GM18861 (cell line): ENCODE measurements at regions not wholly inside any gene's neighbourhood (a gene's known extent, or its start where the extent isn't known, plus 50 kb on each side); places are given as distances from the start of the nearest gene placed in this dataset.

Experiments
- ATAC-seq: cut with Tn5 transposase; IDR thresholded peaks from one replicate; pipeline ENCODE4 v1.9.1; 2021; ENCODE audit not compliant: unreplicated experiment

DNA sequence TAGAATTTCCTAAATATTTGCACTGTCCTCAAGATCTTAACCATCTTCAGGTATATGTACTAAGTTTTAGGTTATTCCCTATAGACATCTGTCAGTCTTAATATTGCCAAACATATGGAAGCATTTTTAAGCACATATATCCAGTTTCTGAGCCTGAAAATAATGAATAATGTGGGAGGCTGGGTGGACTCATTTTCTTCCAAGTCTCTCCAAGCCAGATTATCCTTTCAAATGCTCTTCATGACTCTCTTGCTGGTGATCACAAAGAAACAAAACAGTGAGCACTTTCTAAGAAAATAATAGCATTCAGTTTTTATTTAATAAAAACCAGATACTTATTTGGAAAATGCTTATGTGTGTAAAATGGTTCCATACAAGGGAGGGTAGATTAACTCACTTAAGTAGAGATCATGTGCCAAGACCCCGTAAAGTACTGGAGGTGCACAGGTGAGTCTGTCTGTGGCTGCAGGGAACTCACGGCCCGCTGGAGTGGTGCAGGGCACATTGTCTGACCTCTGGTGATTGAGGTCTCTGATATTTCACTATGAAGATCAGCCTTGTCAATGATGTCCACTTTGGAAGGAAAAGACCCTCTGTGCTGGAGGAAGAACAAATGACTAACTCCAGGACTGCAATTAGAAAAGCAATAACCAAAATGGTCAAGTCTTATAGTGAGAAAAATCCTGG is 161.6 kb downstream of the TMEM18 start:
- no peak for ATAC-seq

DNA sequence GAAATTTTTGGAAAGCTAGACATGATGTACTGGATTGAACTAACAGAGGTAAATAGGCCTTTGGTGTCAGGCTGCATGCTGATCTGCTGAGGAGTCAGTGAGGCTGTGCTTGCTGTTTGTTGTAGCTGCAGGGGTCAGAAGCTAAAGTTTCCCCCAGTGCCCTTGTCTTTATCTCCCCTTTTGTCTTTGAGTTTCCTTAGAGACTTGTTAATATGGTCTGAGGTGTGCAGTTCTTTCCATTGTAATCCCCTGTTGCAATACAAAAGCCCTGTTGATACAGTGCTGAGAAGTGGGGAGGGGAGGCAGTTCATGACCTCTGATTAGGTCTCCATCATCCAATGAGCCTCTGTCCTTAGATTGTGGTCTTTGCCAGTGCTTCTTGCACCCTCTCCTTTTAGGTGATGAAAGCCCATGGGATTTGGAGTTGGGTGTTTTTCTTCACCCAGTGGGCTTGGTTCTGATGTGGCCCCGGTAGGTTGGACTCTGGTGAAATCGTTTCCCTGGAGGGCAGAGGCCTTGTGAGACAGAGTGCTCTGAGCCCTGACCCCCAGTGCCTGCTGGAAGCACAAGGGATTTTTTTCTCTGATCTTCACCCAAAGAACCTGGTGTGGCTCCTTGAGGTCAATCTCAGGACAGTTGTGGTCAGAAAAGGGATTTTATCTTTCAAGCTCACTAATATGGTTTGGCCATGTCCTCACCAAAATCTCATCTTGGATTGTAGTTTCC is 163.1 kb downstream of the TMEM18 start:
- no peak for ATAC-seq

GRCh38 chr2:510839-511238 is 166.4 kb downstream of the TMEM18 start:
- ATAC-seq: no peak

- ATAC-seq: no peak
These were observed 167.3 kb downstream of the TMEM18 start for GRCh38 chr2:509888-510287.

DNA sequence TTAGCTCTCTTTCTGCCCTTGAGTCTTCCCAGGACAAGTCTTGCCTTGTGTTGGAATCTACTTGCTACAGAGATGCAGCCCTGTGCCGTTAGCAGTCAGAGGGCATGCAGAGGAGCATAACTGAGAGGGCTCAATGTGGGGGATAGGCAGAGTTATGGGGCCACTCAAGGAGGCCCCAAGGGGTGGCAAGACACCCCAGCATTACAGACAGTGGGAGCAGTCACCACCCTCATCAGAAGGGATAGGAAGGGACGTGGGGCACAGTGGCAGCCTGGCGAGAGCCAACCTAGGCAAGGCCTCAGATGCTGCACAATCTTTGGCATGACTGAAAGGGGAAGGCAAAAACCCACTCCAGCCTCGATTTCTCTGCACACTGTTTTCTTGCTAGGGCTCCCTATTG is 169.1 kb downstream of the TMEM18 start:
- no peak for ATAC-seq

GRCh38 chr2:506866-507265 is 170.3 kb downstream of the TMEM18 start:
- ATAC-seq: no peak

GRCh38 chr2:506451-506850 is 170.8 kb downstream of the TMEM18 start:
- no peak for ATAC-seq

- ATAC-seq: no peak
These were observed 171.3 kb downstream of the TMEM18 start for GRCh38 chr2:505941-506340.

GRCh38 chr2:503288-503999 is 173.8 kb downstream of the TMEM18 start:
- ATAC-seq: no peak

DNA sequence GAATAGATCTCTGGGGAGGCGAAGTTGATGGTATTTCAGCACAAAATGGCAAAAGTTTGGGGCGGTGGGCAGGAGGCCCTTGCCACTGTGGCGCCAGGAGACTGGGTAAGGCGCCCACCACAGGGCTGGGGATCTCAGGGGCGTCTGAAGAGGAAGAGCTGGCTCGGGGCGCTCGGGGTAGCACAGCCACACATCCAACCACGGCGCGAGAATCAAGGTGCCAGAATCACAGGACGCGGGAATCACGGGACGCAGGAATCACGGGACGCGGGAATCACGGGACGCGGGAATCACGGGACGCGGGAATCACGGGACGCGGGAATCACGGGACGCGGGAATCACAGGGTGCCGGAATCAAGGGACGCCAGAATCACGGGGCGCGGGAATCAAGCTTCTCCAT is 174.4 kb downstream of the TMEM18 start:
- no peak for ATAC-seq

- no peak for ATAC-seq
These were observed 175.5 kb downstream of the TMEM18 start for GRCh38 chr2:501667-502066.

DNA sequence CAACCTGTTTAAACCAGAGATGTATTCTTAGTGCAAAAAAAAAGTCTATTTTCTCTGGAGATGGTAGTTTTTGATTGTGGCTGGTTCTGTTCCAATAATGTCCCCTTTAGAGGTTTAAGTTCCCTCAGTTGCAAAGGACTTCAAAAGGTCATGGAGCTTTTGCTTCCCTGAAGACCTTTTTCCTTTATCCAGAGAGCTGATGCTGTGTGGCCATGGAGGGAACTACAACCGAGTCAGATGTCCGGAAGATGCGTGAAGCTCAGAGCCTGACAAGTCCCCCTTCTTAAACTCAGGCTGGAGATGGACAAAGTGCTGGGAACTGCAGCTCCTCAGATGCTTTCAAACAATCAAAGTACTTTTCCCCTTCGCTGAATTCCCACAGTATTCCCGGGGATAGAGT is 176.1 kb downstream of the TMEM18 start:
- no peak for ATAC-seq

DNA sequence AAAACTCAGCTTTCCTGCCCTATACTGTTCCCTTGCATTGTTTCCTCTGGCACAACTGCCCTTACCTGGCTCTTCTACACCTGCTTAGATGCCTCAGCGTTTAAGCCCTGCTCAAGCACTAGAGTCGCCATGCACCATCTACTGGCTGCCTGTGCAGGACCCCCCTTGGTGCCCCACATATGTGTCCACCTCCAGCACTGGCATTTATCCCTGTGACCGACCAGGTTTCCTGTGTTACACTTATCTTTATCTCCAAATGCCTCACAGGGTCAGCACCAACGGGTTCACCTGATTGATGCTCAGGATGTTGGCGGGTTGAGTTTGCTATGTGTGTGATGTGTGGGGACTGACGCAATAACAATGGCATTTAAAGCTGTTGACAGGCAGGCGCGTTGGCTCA is 177.5 kb downstream of the TMEM18 start:
- no peak for ATAC-seq

DNA sequence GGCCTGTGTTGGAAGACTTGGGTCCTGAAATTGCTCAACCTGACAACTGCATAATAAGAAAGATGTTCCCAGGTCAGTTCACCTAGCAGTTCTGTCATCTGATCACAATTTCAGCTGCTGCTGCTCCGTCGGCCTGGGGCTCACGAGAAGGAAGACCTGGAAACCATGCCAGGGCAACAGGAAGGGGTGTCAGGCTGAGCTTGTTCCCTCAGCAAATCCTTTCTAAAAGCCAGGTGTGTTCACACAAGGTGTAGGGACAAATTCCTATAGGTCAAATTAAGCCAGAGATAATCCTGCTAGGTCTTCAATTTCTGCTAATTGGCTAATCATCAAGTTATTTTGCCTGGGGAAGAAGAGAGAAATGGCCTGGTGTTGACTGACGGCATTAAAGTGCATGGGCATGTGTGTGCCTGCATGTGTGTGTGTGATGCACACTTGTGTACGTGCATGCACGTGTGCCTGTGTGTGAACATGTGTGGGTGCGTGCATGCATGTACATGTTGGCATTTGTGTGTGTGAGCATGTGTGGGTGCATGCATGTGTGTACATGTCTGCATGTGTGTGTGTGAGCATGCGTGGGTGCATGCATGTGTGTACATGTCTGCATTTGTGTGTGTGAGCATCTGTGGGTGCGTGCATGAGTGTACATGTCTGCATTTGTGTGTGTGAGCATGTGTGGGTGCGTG is 178.6 kb downstream of the TMEM18 start:
- no peak for ATAC-seq

- no peak for ATAC-seq
These were observed 179.3 kb downstream of the TMEM18 start for GRCh38 chr2:497770-498492.

- no peak for ATAC-seq
These were observed 180.5 kb downstream of the TMEM18 start for GRCh38 chr2:496729-497128.

GRCh38 chr2:495745-496275 is 181.4 kb downstream of the TMEM18 start:
- ATAC-seq: no peak

DNA sequence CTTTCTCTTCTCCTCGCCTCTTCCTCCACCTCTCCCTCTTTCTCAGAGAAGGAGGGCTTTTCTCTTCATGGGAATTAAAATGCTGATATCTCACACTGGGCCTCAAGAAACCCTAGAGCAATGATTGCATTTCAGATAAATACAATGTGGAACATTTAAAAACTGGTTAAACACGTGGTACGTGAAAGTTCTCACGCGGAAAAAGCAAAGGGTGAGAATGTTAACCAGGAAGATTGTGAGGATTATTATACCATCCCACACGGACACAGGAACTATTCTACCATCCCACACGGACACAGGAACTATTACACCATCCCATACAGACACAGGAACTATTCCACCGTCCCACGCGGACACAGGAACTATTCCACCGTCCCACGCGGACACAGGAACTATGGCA is 182.4 kb downstream of the TMEM18 start:
- ATAC-seq: no peak

DNA sequence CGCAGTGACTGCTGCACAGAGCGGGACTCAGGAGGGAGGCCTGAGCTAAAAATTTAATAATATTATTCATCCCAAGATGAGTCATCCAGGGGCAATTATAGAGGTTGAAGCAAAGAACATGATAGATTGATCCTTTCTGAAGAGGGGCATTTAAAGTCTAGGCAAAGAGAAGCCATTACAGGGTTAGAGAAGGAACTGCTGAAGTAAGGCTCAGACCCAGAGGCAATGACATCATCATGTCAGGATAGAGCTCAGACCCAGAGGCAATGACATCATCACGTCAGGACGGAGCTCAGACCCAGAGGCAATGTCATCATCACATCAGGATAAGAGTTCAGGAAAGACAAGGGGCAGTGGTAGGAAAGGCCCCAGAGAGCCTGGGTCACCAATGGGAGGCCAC is 184.0 kb downstream of the TMEM18 start:
- no peak for ATAC-seq

- no peak for ATAC-seq
These were observed 185.0 kb downstream of the TMEM18 start for GRCh38 chr2:492178-492577.

DNA sequence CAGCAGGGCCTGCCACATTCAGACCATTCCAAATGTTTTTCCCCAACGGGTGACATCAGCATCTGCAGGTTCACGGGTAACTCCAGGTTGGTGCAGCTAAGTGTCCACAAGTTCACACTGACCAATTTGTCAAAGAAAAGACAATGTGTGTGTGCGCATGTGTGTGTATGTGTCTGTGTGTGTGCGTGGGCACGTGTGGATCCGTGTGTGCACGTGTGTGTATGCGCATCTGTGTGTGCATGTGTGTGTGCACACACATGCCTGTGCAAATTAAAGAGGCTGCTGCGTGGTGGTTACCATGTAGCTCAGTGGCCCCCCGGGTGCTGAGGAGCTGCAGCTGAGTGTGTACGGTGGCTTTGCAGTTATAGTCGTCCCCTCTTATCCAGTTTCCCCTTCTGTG is 187.4 kb downstream of the TMEM18 start:
- no peak for ATAC-seq
